HEK293 (cell line): ENCODE measurements at regions not wholly inside any gene's neighbourhood (a gene's known extent, or its start where the extent isn't known, plus 50 kb on each side); places are given as distances from the start of the nearest gene placed in this dataset.

Source experiments
- HOXA7 ChIP-seq: sonication (generic); formaldehyde crosslinking; IDR thresholded peaks from 2 replicates; pipeline ENCODE4 v1.8.1; 2022; ENCODE audit warnings: missing genetic modification reagents, borderline replicate concordance
- MYNN ChIP-seq: fragments of 450-650 bp; formaldehyde crosslinking; IDR thresholded peaks from 2 replicates; pipeline ENCODE4 v1.5.1; 2016; ENCODE audit warnings: missing biosample characterization, missing genetic modification characterization, borderline replicate concordance
- SCRT1 ChIP-seq: fragments of 450-650 bp; formaldehyde crosslinking; IDR thresholded peaks from 2 replicates; pipeline ENCODE4 v1.5.1; 2016; ENCODE audit warnings: missing biosample characterization, missing genetic modification characterization, borderline replicate concordance
- YY1 ChIP-seq: fragments of 450-650 bp; formaldehyde crosslinking; IDR thresholded peaks from 2 replicates; pipeline ENCODE4 v1.5.1; 2018; ENCODE audit warnings: missing biosample characterization, missing genetic modification characterization
- ZNF121 ChIP-seq: fragments of 450-650 bp; formaldehyde crosslinking; IDR thresholded peaks from 2 replicates; pipeline ENCODE4 v1.5.1; 2016; ENCODE audit warnings: missing biosample characterization, missing genetic modification characterization
- ZNF701 ChIP-seq: fragments of 450-650 bp; formaldehyde crosslinking; IDR thresholded peaks from 2 replicates; pipeline ENCODE4 v1.5.1; 2016; ENCODE audit warnings: missing biosample characterization, missing genetic modification characterization
- TF ChIP-seq, protein P1 (sequence below): fragments of 450-650 bp; formaldehyde crosslinking; IDR thresholded peaks from 2 replicates; pipeline ENCODE4 v1.5.1; 2016; ENCODE audit warnings: missing biosample characterization, missing genetic modification characterization
- TF ChIP-seq, protein P2 (sequence below): fragments of 450-650 bp; formaldehyde crosslinking; IDR thresholded peaks from 2 replicates; pipeline ENCODE4 v1.5.1; 2017; ENCODE audit warnings: missing biosample characterization, mild to moderate bottlenecking, missing genetic modification characterization, moderate library complexity
- TF ChIP-seq, protein P3 (sequence below): fragments of 450-650 bp; formaldehyde crosslinking; IDR thresholded peaks from 2 replicates; pipeline ENCODE4 v1.5.1; 2016; ENCODE audit warnings: missing biosample characterization, missing genetic modification characterization
- TF ChIP-seq, protein P4 (sequence below): fragments of 450-650 bp; formaldehyde crosslinking; IDR thresholded peaks from 2 replicates; pipeline ENCODE4 v1.5.1; 2016; ENCODE audit warnings: missing biosample characterization, missing genetic modification characterization

DNA sequence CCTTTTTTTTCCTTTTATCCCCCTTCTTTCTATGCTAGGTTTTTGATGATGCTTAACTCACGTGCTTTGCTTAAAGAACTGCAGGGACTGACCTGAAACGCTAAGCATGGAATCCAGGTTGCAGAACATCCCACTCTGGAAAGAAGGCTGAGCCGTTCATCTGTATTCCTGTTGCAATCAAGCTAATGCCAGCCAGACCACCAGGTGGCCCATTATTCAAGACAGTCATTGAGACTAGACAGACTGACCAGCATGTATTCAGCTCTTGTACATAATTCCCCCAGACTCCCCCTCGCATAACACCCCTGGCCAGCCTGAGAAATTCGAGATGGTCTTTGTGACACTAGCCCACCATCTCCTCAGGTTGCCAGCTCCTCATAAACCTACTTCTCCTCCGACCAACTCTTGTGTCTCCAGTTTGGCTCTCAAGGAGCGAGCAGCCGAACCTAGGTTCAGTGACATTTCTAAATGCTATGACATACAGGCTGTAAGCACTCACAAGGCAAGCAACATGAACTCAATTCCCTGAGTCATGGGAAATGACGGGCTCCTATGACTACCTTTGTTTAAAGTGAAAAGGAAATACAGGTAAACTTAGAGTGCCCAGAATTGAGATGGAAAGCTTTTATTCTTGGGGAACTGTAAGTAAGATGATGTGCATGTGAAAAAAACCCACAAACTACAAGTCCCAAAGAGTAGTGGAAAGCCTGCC lies 309.3 kb upstream of the CDYL start:
- TF ChIP-seq, protein P1, sequence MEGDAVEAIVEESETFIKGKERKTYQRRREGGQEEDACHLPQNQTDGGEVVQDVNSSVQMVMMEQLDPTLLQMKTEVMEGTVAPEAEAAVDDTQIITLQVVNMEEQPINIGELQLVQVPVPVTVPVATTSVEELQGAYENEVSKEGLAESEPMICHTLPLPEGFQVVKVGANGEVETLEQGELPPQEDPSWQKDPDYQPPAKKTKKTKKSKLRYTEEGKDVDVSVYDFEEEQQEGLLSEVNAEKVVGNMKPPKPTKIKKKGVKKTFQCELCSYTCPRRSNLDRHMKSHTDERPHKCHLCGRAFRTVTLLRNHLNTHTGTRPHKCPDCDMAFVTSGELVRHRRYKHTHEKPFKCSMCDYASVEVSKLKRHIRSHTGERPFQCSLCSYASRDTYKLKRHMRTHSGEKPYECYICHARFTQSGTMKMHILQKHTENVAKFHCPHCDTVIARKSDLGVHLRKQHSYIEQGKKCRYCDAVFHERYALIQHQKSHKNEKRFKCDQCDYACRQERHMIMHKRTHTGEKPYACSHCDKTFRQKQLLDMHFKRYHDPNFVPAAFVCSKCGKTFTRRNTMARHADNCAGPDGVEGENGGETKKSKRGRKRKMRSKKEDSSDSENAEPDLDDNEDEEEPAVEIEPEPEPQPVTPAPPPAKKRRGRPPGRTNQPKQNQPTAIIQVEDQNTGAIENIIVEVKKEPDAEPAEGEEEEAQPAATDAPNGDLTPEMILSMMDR, result no peak
- no peak for TF ChIP-seq ZNF121 (tag by site-specific recombination)
- TF ChIP-seq, protein P2, sequence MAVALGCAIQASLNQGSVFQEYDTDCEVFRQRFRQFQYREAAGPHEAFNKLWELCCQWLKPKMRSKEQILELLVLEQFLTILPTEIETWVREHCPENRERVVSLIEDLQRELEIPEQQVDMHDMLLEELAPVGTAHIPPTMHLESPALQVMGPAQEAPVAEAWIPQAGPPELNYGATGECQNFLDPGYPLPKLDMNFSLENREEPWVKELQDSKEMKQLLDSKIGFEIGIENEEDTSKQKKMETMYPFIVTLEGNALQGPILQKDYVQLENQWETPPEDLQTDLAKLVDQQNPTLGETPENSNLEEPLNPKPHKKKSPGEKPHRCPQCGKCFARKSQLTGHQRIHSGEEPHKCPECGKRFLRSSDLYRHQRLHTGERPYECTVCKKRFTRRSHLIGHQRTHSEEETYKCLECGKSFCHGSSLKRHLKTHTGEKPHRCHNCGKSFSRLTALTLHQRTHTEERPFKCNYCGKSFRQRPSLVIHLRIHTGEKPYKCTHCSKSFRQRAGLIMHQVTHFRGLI (tag by site-specific recombination), result no peak
- no peak for TF ChIP-seq ZNF701 (tag by site-specific recombination)
- TF ChIP-seq SCRT1 (tag by site-specific recombination), result no peak
- TF ChIP-seq, protein P3, sequence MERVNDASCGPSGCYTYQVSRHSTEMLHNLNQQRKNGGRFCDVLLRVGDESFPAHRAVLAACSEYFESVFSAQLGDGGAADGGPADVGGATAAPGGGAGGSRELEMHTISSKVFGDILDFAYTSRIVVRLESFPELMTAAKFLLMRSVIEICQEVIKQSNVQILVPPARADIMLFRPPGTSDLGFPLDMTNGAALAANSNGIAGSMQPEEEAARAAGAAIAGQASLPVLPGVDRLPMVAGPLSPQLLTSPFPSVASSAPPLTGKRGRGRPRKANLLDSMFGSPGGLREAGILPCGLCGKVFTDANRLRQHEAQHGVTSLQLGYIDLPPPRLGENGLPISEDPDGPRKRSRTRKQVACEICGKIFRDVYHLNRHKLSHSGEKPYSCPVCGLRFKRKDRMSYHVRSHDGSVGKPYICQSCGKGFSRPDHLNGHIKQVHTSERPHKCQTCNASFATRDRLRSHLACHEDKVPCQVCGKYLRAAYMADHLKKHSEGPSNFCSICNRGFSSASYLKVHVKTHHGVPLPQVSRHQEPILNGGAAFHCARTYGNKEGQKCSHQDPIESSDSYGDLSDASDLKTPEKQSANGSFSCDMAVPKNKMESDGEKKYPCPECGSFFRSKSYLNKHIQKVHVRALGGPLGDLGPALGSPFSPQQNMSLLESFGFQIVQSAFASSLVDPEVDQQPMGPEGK (tag by site-specific recombination), result no peak
- TF ChIP-seq, protein P4, sequence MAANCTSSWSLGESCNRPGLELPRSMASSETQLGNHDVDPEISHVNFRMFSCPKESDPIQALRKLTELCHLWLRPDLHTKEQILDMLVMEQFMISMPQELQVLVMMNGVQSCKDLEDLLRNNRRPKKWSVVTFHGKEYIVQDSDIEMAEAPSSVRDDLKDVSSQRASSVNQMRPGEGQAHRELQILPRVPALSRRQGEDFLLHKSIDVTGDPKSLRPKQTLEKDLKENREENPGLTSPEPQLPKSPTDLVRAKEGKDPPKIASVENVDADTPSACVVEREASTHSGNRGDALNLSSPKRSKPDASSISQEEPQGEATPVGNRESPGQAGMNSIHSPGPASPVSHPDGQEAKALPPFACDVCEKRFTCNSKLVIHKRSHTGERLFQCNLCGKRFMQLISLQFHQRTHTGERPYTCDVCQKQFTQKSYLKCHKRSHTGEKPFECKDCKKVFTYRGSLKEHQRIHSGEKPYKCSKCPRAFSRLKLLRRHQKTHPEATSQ (tag by site-specific recombination), result no peak
- no peak for TF ChIP-seq MYNN
- TF ChIP-seq HOXA7, result no peak
- no peak for TF ChIP-seq YY1 (tag by site-specific recombination)
